Lung (tissue), 11 donors: ENCODE measurements at regions not wholly inside any gene's neighbourhood (a gene's known extent, or its start where the extent isn't known, plus 50 kb on each side); places are given as distances from the start of the nearest gene placed in this dataset.
A peak's percentile ranks its signal among the peaks of the same experiment; 100 is the strongest.

Experiments
- ATAC-seq: fragments of 200-7000 bp; cut with Tn5 transposase; one replicate; pipeline ENCODE4 v1.9.1; 2020; ENCODE audit warnings: moderate number of reproducible peaks; ENCODE audit not compliant: insufficient read depth, low FRiP score
- DNase-seq, 3 donors: peaks; one replicate each; pipeline ENCODE4 v3.0.0-alpha.2; 2013 to 2017
- H3K27ac ChIP-seq, 2 donors: one replicate each; pipeline ENCODE4 v1.5.1; 2013; ENCODE audit warnings: mild to moderate bottlenecking in 2 of 2, moderate library complexity in 2 of 2, control low read depth in 1 of 2, inconsistent platforms in 1 of 2, low read depth in 1 of 2, low read length in 1 of 2
- H3K27me3 ChIP-seq, 3 donors: one replicate each; pipeline ENCODE4 v1.5.1; 2013; ENCODE audit warnings: low read length in 2 of 3; ENCODE audit not compliant: control insufficient read depth in 3 of 3, insufficient read depth in 3 of 3
- H3K36me3 ChIP-seq, 4 donors: one replicate each; pipeline ENCODE4 v1.5.1; 2013; ENCODE audit warnings: low read length in 4 of 4, mild to moderate bottlenecking in 1 of 4, moderate library complexity in 1 of 4; ENCODE audit not compliant: control insufficient read depth in 4 of 4, insufficient read depth in 4 of 4
- H3K4me1 ChIP-seq, 5 donors: one replicate each; pipeline ENCODE4 v1.5.1; 2013; ENCODE audit warnings: low read length in 5 of 5, mild to moderate bottlenecking in 2 of 5, moderate library complexity in 1 of 5; ENCODE audit not compliant: control insufficient read depth in 5 of 5, insufficient read depth in 5 of 5
- H3K4me3 ChIP-seq: one replicate; pipeline ENCODE4 v1.5.1; 2013; ENCODE audit warnings: mild to moderate bottlenecking, control low read depth, moderate library complexity
- H3K9ac ChIP-seq, 2 donors: one replicate each; pipeline ENCODE4 v1.5.1; 2013; ENCODE audit warnings: low read length in 2 of 2, control low read depth in 1 of 2; ENCODE audit not compliant: insufficient read depth in 1 of 2
- H3K9me3 ChIP-seq, 4 donors: one replicate each; pipeline ENCODE4 v1.5.1; 2013; ENCODE audit warnings: low read length in 3 of 4, mild to moderate bottlenecking in 1 of 4, moderate library complexity in 1 of 4; ENCODE audit not compliant: control insufficient read depth in 4 of 4, insufficient read depth in 3 of 4
- WGBS, 2 donors: extraction: QIAGEN DNeasy Blood & Tissue Kit; methylation state at CpG; one replicate each; pipeline ENCODE4 v1.1.7; 2013; 5-methylcytosine and 5-hydroxymethylcytosine counted together
- TF ChIP-seq, protein P1 (sequence below): IDR thresholded peaks from 2 replicates; pipeline ENCODE4 v1.5.1; 2012; ENCODE audit warnings: mild to moderate bottlenecking; ENCODE audit errors: control extremely low read depth, extremely low read depth
- donor health status: control.
- donor health status: control.
- donor health status: Bipolar disorder and iron deficiency.
- donor health status: healthy.
- donor health status: DM: yes; HTN: yes; CAD: no.

DNA sequence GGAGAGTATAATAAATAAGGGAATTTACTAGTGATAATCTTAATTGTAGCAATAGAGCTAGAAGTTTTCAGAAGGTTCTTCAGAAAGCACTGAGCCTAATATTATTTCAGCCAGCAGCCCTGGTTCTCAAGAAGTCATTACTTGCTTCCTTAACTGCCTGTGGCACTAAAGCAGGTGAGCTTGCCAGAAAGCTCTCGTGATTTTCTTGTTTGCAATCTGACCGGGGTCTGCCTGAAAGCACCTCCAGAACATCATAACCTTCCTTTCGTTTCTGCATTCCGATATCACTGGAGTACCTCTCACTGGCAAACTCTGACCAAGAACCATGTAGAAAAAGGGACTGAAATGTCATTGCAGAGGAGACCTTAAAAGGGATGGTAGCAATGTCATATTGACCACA, 510.3 kb downstream of the ZIC1 start:
- DNase-seq (peak in 1 of 3 donors; percentile 59), ATAC-seq (no peak)
- 74 to 78% methylated on average over 4 of the region's 4 CpGs for WGBS, 2 donors
- TF ChIP-seq, protein P1, sequence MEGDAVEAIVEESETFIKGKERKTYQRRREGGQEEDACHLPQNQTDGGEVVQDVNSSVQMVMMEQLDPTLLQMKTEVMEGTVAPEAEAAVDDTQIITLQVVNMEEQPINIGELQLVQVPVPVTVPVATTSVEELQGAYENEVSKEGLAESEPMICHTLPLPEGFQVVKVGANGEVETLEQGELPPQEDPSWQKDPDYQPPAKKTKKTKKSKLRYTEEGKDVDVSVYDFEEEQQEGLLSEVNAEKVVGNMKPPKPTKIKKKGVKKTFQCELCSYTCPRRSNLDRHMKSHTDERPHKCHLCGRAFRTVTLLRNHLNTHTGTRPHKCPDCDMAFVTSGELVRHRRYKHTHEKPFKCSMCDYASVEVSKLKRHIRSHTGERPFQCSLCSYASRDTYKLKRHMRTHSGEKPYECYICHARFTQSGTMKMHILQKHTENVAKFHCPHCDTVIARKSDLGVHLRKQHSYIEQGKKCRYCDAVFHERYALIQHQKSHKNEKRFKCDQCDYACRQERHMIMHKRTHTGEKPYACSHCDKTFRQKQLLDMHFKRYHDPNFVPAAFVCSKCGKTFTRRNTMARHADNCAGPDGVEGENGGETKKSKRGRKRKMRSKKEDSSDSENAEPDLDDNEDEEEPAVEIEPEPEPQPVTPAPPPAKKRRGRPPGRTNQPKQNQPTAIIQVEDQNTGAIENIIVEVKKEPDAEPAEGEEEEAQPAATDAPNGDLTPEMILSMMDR: no peak
- no peaks in the 10 kb centered on the region for H3K9me3 ChIP-seq
- no peak overlapping the region for H3K27ac ChIP-seq
- no peak overlapping the region for H3K4me3 ChIP-seq
- peaks cover 0 to 8% (median 0%) of the 10 kb centered on the region in 3 donors for H3K27me3 ChIP-seq
- H3K9ac ChIP-seq: no peak overlapping the region
- no peaks in the 10 kb centered on the region for H3K36me3 ChIP-seq
- H3K4me1 ChIP-seq: no peaks in the 10 kb centered on the region

DNA sequence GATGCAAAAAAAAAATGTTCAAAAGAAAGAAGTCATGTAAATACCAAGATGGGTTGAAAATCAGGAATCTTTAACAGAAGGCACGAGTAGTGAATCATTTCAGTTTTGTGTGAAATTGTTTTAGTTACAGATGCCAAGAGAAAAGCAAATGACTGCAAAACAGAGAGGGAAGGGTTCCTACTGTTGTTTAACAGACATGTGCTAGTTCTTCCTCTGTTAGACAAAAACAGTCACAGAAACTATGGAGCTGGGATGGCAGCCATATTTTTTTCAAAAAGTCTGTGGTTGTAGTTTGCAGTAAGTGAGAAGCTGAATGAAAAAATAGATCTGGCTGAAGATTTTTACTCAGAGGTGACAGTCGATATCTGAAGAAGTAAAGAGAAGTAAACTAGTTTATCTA, 511.9 kb downstream of the ZIC1 start:
- no peaks in the 10 kb centered on the region for H3K4me1 ChIP-seq
- H3K36me3 ChIP-seq: no peaks in the 10 kb centered on the region
- DNase-seq: peak in 2 of 3 donors; percentile 50 to 60
- H3K27me3 ChIP-seq: peaks cover 0 to 4% (median 0%) of the 10 kb centered on the region in 3 donors
- ATAC-seq: no peak
- TF ChIP-seq, protein P1: no peak
- no peaks in the 10 kb centered on the region for H3K9me3 ChIP-seq
- WGBS, 2 donors: 63 to 71% methylated on average over 2 of the region's 2 CpGs
- H3K9ac ChIP-seq: no peak overlapping the region
- no peak overlapping the region for H3K27ac ChIP-seq
- no peak overlapping the region for H3K4me3 ChIP-seq

DNA sequence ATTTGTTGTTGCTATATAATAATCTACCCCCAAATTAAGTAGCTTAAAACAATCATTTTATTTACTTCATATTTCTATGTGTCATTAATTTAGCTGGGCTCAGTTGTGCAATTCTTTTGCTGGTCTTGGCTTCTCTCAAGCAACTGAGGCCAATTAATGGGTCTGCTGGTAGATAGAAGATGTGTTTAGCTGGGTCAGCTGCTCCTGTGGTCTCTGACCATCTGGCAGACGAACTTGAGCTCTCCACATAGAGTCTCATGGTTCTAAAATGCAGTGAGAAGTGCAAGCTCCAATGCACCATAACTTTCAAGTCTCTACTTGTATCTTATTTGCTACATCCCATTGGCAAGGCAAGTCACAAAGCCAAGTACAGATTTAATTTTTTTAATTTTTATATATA, 515.6 kb downstream of the ZIC1 start:
- Histone ChIP-seq H3K9ac (no peak overlapping the region), H3K27ac (no peak overlapping the region), H3K9me3 (no peaks in the 10 kb centered on the region), H3K27me3 (peaks cover 0 to 10% (median 0%) of the 10 kb centered on the region in 3 donors), H3K4me1 (no peaks in the 10 kb centered on the region), H3K4me3 (no peak overlapping the region), H3K36me3 (no peaks in the 10 kb centered on the region)
- TF ChIP-seq, protein P1: no peak
- ATAC-seq (no peak), DNase-seq (no peak)
- 50 to 59% methylated on average over 1 of the region's 1 CpG for WGBS, 2 donors

DNA sequence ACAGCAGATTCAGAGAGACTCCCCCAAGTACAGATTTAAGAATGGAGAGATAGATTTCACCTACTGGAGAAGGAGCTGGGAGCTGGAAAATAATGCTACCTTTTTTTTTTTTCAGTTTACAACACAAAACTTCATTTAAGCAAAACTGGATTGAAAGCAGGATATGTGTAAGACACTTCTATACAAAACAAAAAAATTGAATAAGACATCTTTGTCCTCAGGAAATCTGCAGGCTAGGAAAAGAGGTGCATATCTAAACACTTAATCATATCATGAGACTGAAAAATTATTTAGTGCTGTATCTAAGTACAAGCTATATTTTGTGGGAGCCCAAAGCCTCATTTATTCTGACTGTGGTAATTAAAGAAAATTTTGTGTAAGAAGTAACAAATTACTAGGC, 516.1 kb downstream of the ZIC1 start:
- H3K27me3 ChIP-seq: peaks cover 0 to 10% (median 0%) of the 10 kb centered on the region in 3 donors
- H3K4me3 ChIP-seq: no peak overlapping the region
- ATAC-seq (no peak), DNase-seq (no peak)
- no peak overlapping the region for H3K27ac ChIP-seq
- TF ChIP-seq, protein P1: no peak
- H3K9ac ChIP-seq: no peak overlapping the region
- H3K4me1 ChIP-seq: no peaks in the 10 kb centered on the region
- no peaks in the 10 kb centered on the region for H3K36me3 ChIP-seq
- no peaks in the 10 kb centered on the region for H3K9me3 ChIP-seq
